ENCODE measurements at regions not wholly inside any gene's neighbourhood (a gene's known extent, or its start where the extent isn't known, plus 50 kb on each side); places are given as distances from the start of the nearest gene placed in this dataset.

- no peak overlapping the region for H3K27ac ChIP-seq (ENCODE audit: low read depth)
- H3K4me1 ChIP-seq (ENCODE audit: insufficient read depth) = no peaks in the 10 kb centered on the region
- 37% methylated on average over 2 of the region's 2 CpGs for WGBS
- DNase-seq (ENCODE audit: extremely low spot score) = no peak
- H3K36me3 ChIP-seq (ENCODE audit: insufficient read depth) = no peaks in the 10 kb centered on the region
- no peak overlapping the region for H3K4me3 ChIP-seq (ENCODE audit: low read depth, low read length)
Measured at GRCh38 chr4:29578329-29578728, 1141.8 kb upstream of the PCDH7 start.

- Histone ChIP-seq H3K36me3 (ENCODE audit: insufficient read depth) (no peaks in the 10 kb centered on the region), H3K4me3 (ENCODE audit: low read depth, low read length) (no peak overlapping the region), H3K4me1 (ENCODE audit: insufficient read depth) (no peaks in the 10 kb centered on the region), H3K27ac (ENCODE audit: low read depth) (no peak overlapping the region)
- DNase-seq (ENCODE audit: extremely low spot score) = no peak
- 8% methylated on average over 2 of the region's 2 CpGs for WGBS
Measured at GRCh38 chr4:29581457-29581856, 1138.7 kb upstream of the PCDH7 start.

DNA sequence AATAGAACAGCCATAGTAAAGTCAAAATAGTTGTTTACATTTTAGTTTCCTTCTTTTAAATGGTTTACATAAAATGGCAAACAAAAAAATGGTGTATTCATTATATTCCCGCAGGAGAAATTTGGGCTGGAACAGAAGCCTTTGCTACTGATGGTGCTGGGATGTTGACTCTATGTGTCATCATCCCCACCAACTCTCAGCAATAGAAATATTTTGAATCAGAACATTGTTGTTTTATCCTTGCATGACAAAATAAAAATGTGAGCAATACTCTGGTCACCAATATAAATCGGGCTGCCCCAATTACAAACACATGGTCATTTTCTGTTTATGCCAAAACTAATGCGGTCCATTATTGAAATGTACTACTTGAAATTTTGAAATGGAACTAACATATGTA is 1131.6 kb upstream of the PCDH7 start:
- DNase-seq (ENCODE audit: extremely low spot score) = no peak
- Histone ChIP-seq H3K4me3 (ENCODE audit: low read depth, low read length) (no peak overlapping the region), H3K36me3 (ENCODE audit: insufficient read depth) (no peaks in the 10 kb centered on the region), H3K4me1 (ENCODE audit: insufficient read depth) (no peaks in the 10 kb centered on the region), H3K27ac (ENCODE audit: low read depth) (no peak overlapping the region)
- 55% methylated on average over 3 of the region's 3 CpGs for WGBS

GRCh38 chr4:29596228-29596627 is 1123.9 kb upstream of the PCDH7 start:
- DNase-seq (ENCODE audit: extremely low spot score) = no peak
- WGBS = 61% methylated on average over 5 of the region's 5 CpGs
- H3K36me3 ChIP-seq (ENCODE audit: insufficient read depth) = no peaks in the 10 kb centered on the region

GRCh38 chr4:29619168-29619567 is 1101.0 kb upstream of the PCDH7 start:
- H3K36me3 ChIP-seq (ENCODE audit: insufficient read depth) = no peaks in the 10 kb centered on the region
- no peak for DNase-seq (ENCODE audit: extremely low spot score)
- no peaks in the 10 kb centered on the region for H3K4me1 ChIP-seq (ENCODE audit: insufficient read depth)
- H3K4me3 ChIP-seq (ENCODE audit: low read depth, low read length) = no peak overlapping the region
- 84% methylated on average over 2 of the region's 2 CpGs for WGBS
- H3K27ac ChIP-seq (ENCODE audit: low read depth) = no peak overlapping the region

More at GRCh38 chr4:29596228-29596627, 1123.9 kb upstream of the PCDH7 start:
- Histone ChIP-seq H3K4me3 (ENCODE audit: low read depth, low read length) (no peak overlapping the region), H3K27ac (ENCODE audit: low read depth) (no peak overlapping the region), H3K4me1 (ENCODE audit: insufficient read depth) (no peaks in the 10 kb centered on the region)

DNA sequence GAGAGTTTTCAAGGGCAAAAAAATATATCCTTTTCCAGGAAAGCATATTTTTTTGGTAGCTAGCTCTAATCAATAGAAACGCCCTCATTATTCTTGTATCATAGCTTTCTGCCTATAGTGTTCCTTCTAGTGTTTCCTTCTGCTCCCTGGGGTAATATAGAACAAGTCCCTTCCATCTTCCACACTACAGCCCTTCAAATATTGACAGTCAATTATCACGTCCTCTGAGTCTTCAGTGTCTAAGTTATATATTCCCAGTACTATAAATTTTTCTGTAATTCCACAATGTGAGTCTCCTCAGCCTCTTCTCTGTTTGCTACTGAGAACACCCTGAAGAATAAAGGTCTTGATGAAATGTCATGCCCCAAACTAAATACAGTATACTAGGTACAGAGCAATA is 1088.0 kb upstream of the PCDH7 start:
- H3K27ac ChIP-seq (ENCODE audit: low read depth) = no peak overlapping the region
- H3K4me3 ChIP-seq (ENCODE audit: low read depth, low read length) = no peak overlapping the region
- DNase-seq (ENCODE audit: extremely low spot score) = no peak

DNA sequence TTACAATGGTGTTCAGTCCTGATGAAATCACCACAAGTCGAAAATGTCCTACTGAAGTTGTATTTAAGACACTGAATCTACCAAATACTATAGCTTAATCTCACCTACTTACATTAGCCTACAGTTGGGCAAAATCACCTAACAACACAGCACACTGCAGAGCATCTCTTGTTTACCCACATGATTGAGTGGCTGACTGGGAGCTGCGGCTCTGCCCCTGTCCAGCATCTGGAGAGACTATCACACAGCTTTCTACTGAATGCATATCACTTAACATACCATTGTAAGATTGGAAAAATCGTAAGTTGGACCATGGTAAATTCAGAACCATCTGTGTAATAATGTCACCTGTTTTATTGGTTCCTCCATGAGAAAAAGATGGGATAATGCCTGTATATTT is 1083.2 kb upstream of the PCDH7 start:
- Histone ChIP-seq H3K4me1 (ENCODE audit: insufficient read depth) (no peaks in the 10 kb centered on the region), H3K36me3 (ENCODE audit: insufficient read depth) (no peaks in the 10 kb centered on the region), H3K4me3 (ENCODE audit: low read depth, low read length) (no peak overlapping the region), H3K27ac (ENCODE audit: low read depth) (no peak overlapping the region)
- WGBS = 50% methylated on average over 3 of the region's 3 CpGs
- DNase-seq (ENCODE audit: extremely low spot score) = no peak

More for the DNA sequence above, 1088.0 kb upstream of the PCDH7 start:
- Histone ChIP-seq H3K36me3 (ENCODE audit: insufficient read depth) (no peaks in the 10 kb centered on the region), H3K4me1 (ENCODE audit: insufficient read depth) (no peaks in the 10 kb centered on the region)
- 39% methylated on average over 2 of the region's 2 CpGs for WGBS

GRCh38 chr4:29653221-29653620 is 1066.9 kb upstream of the PCDH7 start:
- Histone ChIP-seq H3K36me3 (ENCODE audit: insufficient read depth) (no peaks in the 10 kb centered on the region), H3K4me1 (ENCODE audit: insufficient read depth) (no peaks in the 10 kb centered on the region), H3K27ac (ENCODE audit: low read depth) (no peak overlapping the region), H3K4me3 (ENCODE audit: low read depth, low read length) (no peak overlapping the region)
- 76% methylated on average over 6 of the region's 6 CpGs for WGBS
- DNase-seq (ENCODE audit: extremely low spot score) = no peak

DNA sequence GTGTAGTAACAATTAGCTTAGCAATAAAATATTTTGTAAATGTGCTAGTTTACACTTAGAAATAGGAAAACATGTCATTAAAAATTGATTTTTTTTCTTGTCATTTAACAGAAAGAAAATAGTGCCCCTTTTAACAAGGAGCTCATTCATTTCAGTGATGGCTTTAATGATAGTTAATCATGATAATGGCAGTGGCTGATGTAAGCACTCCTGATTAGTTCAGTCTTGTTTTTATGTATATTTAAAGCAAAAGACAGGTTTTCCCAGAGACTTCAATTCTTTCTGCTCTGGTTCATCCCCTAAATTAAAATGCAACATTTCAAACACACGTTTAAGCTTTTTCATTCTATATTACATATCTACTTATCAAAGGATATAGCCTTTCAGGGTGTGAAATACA is 1039.5 kb upstream of the PCDH7 start:
- Histone ChIP-seq H3K4me1 (ENCODE audit: insufficient read depth) (no peaks in the 10 kb centered on the region), H3K4me3 (ENCODE audit: low read depth, low read length) (no peak overlapping the region), H3K36me3 (ENCODE audit: insufficient read depth) (no peaks in the 10 kb centered on the region), H3K27ac (ENCODE audit: low read depth) (no peak overlapping the region)
- no peak for DNase-seq (ENCODE audit: extremely low spot score)
- WGBS = 72% methylated on average over 1 of the region's 1 CpG

DNA sequence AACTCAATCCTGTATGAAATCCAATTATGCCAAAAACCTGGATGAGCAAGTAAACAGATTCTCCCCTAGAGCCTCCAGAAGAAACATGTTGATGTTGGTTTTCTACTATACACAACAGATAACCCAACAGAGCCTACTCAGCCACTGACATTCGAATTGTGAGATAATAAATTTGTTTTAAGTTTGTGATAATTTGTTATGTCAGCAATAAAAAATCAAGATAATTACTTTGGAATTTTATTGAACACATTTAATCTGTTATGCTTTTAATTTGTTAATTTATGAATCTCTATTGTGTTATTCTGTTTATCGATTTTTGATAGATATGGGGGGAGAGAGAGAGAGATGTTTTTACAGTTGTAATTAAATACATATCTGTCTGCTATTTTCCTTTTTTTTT is 1016.1 kb upstream of the PCDH7 start:
- DNase-seq (ENCODE audit: extremely low spot score) = no peak
- Histone ChIP-seq H3K36me3 (ENCODE audit: insufficient read depth) (no peaks in the 10 kb centered on the region), H3K4me3 (ENCODE audit: low read depth, low read length) (no peak overlapping the region), H3K27ac (ENCODE audit: low read depth) (no peak overlapping the region), H3K4me1 (ENCODE audit: insufficient read depth) (no peaks in the 10 kb centered on the region)
- WGBS = 83% methylated on average over 2 of the region's 2 CpGs

GRCh38 chr4:29708473-29708872 is 1011.7 kb upstream of the PCDH7 start:
- Histone ChIP-seq H3K4me3 (ENCODE audit: low read depth, low read length) (no peak overlapping the region), H3K4me1 (ENCODE audit: insufficient read depth) (no peaks in the 10 kb centered on the region), H3K27ac (ENCODE audit: low read depth) (no peak overlapping the region), H3K36me3 (ENCODE audit: insufficient read depth) (no peaks in the 10 kb centered on the region)
- DNase-seq (ENCODE audit: extremely low spot score) = no peak
- 67% methylated on average over 3 of the region's 3 CpGs for WGBS

- Histone ChIP-seq H3K4me3 (ENCODE audit: low read depth, low read length) (no peak overlapping the region), H3K27ac (ENCODE audit: low read depth) (no peak overlapping the region), H3K36me3 (ENCODE audit: insufficient read depth) (no peaks in the 10 kb centered on the region), H3K4me1 (ENCODE audit: insufficient read depth) (no peaks in the 10 kb centered on the region)
- DNase-seq (ENCODE audit: extremely low spot score) = no peak
- 88% methylated on average over 1 of the region's 1 CpG for WGBS
Measured at GRCh38 chr4:29710519-29710918, 1009.6 kb upstream of the PCDH7 start.

DNA sequence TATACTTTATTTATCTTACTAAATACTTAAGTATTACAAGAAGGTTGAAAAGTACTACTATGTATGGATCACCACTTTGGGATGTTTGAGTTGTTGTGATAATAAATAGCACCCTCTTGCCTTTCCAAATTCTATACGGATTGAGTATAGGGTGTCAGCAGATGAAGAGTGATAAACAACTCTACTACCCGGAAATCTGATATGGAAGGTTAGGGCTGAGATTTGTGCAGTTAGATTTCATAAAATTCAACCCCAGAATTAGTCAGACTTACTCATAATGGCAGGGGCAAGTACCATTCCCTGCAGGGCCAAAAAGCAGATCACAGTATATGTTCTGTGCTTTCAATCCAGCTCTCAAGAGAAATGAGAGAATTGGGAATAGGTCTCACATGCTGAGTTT is 1008.9 kb upstream of the PCDH7 start:
- no peaks in the 10 kb centered on the region for H3K4me1 ChIP-seq (ENCODE audit: insufficient read depth)
- no peak for DNase-seq (ENCODE audit: extremely low spot score)
- WGBS = 52% methylated on average over 2 of the region's 2 CpGs
- H3K27ac ChIP-seq (ENCODE audit: low read depth) = no peak overlapping the region
- H3K4me3 ChIP-seq (ENCODE audit: low read depth, low read length) = no peak overlapping the region
- no peaks in the 10 kb centered on the region for H3K36me3 ChIP-seq (ENCODE audit: insufficient read depth)

DNA sequence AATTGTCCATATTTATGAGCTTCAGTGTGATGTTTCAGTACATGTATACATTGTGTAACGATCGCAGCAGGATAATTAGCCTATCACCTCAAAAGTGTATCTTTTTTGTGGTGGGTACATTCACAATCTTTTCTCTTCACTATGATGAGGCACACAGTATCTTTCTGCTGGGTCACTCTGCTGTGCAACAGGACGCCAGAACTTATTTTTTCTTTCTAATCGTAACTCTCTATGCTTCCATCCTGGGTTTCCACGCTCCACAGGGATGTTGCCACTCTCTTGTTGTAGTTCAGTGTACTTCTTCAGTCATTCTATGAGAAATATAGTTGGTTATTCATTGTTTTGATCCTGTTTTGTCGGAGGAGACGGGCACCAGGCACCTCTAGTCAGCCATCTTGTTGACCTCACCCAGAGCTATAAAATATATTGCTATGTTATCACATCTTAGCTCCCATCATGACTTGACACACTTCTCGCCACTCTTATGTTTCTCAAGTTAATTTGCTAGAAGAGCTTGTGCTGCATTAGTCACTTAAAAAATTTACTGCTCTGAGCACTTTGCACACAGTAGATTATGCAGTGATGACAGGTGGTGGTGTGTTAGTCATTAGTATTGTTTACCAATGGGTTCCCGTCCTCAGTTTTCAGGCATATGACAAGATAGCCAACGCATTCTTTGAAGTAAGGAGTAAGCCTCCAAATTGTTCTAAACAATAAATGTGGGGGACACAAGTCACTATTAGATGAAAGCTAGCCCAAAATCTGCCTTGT is 1002.7 kb upstream of the PCDH7 start:
- WGBS = 87% methylated on average over 10 of the region's 10 CpGs
- no peak overlapping the region for H3K4me3 ChIP-seq (ENCODE audit: low read depth, low read length)
- no peaks in the 10 kb centered on the region for H3K36me3 ChIP-seq (ENCODE audit: insufficient read depth)
- H3K27ac ChIP-seq (ENCODE audit: low read depth) = no peak overlapping the region
- DNase-seq (ENCODE audit: extremely low spot score) = no peak
- no peaks in the 10 kb centered on the region for H3K4me1 ChIP-seq (ENCODE audit: insufficient read depth)

DNA sequence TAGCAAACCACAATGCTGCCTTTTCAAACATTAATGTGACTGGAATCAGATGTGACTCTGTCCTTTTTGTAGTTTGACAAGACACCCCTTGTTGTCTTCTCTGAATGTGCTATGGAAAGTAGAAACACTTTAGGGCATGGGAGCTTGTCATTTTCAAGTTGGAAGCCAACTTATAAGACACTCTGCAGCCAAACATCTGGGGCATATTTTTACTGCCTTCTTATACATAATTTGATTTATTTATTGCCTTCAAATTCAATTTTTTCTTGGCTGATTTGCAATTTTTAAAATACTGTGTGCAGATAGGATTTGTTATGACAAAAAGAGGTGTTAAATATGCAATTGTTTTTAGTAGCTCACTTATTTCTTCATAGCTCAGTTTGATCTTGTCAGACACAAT is 1002.0 kb upstream of the PCDH7 start:
- Histone ChIP-seq H3K4me3 (ENCODE audit: low read depth, low read length) (no peak overlapping the region), H3K4me1 (ENCODE audit: insufficient read depth) (no peaks in the 10 kb centered on the region), H3K36me3 (ENCODE audit: insufficient read depth) (no peaks in the 10 kb centered on the region), H3K27ac (ENCODE audit: low read depth) (no peak overlapping the region)
- no peak for DNase-seq (ENCODE audit: extremely low spot score)
